WERI-Rb-1 (cell line): ENCODE measurements at regions not wholly inside any gene's neighbourhood (a gene's known extent, or its start where the extent isn't known, plus 50 kb on each side); places are given as distances from the start of the nearest gene placed in this dataset.
"Not testable (repeated sequence)": the region's sequence is repeated elsewhere in the genome, so short reads cannot be mapped to it uniquely, and the experiment has no call there.

ENCODE experiments used
- DNase-seq: peaks from one replicate; pipeline ENCODE4 v3.0.0-alpha.2; 2020
- H3K27ac ChIP-seq: fragments of 250-450 bp; sonication (Bioruptor Pico); 2 replicates; pipeline ENCODE4 v1.5.1; 2020; ENCODE audit warnings: mild to moderate bottlenecking, moderate library complexity
- H3K27me3 ChIP-seq: fragments of 250-450 bp; sonication (Bioruptor Pico); 2 replicates; pipeline ENCODE4 v1.5.1; 2021; ENCODE audit warnings: mild to moderate bottlenecking, low read depth, moderate library complexity; ENCODE audit not compliant: insufficient read depth, severe bottlenecking
- H3K36me3 ChIP-seq: fragments of 250-450 bp; sonication (Bioruptor Pico); 2 replicates; pipeline ENCODE4 v1.5.1; 2020; ENCODE audit warnings: mild to moderate bottlenecking, moderate library complexity
- H3K4me3 ChIP-seq: 2 replicates; pipeline ENCODE4 v1.5.1; 2011; ENCODE audit warnings: low read depth, mild to moderate bottlenecking, control low read depth, low read length
- H3K9me3 ChIP-seq: fragments of 250-450 bp; sonication (Bioruptor Pico); 2 replicates; pipeline ENCODE4 v1.5.1; 2021; ENCODE audit warnings: mild to moderate bottlenecking, moderate library complexity; ENCODE audit not compliant: severe bottlenecking
- CTCF ChIP-seq: IDR thresholded peaks from 2 replicates; pipeline ENCODE4 v1.5.1; 2011; ENCODE audit warnings: low read depth, mild to moderate bottlenecking, control low read depth, inconsistent platforms, low read length

- H3K36me3 ChIP-seq: no peaks in the 10 kb centered on the region
- DNase-seq: no peak
- no peaks in the 10 kb centered on the region for H3K9me3 ChIP-seq
- H3K27me3 ChIP-seq: no peaks in the 10 kb centered on the region
- no peak overlapping the region for H3K4me3 ChIP-seq
- no peak overlapping the region for H3K27ac ChIP-seq
- TF ChIP-seq CTCF: no peak
Measured at GRCh38 chr3:88882121-88882520, 225.3 kb upstream of the EPHA3 start.

GRCh38 chr3:88886624-88887023 is 220.8 kb upstream of the EPHA3 start:
- not testable (repeated sequence) for H3K27ac ChIP-seq, H3K27me3 ChIP-seq, DNase-seq, H3K4me3 ChIP-seq, H3K9me3 ChIP-seq, H3K36me3 ChIP-seq

GRCh38 chr3:88896026-88896425 is 211.4 kb upstream of the EPHA3 start:
- no peaks in the 10 kb centered on the region for H3K9me3 ChIP-seq
- TF ChIP-seq CTCF: no peak
- no peak overlapping the region for H3K4me3 ChIP-seq
- no peak overlapping the region for H3K27ac ChIP-seq
- H3K36me3 ChIP-seq: no peaks in the 10 kb centered on the region
- H3K27me3 ChIP-seq: no peaks in the 10 kb centered on the region
- no peak for DNase-seq

- Histone ChIP-seq H3K27ac (no peak overlapping the region), H3K9me3 (no peaks in the 10 kb centered on the region), H3K4me3 (no peak overlapping the region), H3K27me3 (no peaks in the 10 kb centered on the region), H3K36me3 (no peaks in the 10 kb centered on the region)
- no peak for TF ChIP-seq CTCF
- no peak for DNase-seq
Measured at GRCh38 chr3:88912294-88912877, 195.0 kb upstream of the EPHA3 start.

- Histone ChIP-seq H3K9me3 (no peaks in the 10 kb centered on the region), H3K36me3 (no peaks in the 10 kb centered on the region), H3K4me3 (no peak overlapping the region), H3K27me3 (no peaks in the 10 kb centered on the region), H3K27ac (no peak overlapping the region)
- DNase-seq: no peak
- no peak for TF ChIP-seq CTCF
Measured at GRCh38 chr3:88918841-88919240, 188.6 kb upstream of the EPHA3 start.

- DNase-seq: no peak
- H3K27ac ChIP-seq: no peak overlapping the region
- H3K36me3 ChIP-seq: no peaks in the 10 kb centered on the region
- no peak overlapping the region for H3K4me3 ChIP-seq
- no peak for TF ChIP-seq CTCF
- no peaks in the 10 kb centered on the region for H3K9me3 ChIP-seq
- no peaks in the 10 kb centered on the region for H3K27me3 ChIP-seq
Measured at GRCh38 chr3:88921986-88922385, 185.4 kb upstream of the EPHA3 start.
